Retinal pigment epithelial cell (primary cell): ENCODE measurements at regions not wholly inside any gene's neighbourhood (a gene's known extent, or its start where the extent isn't known, plus 50 kb on each side); places are given as distances from the start of the nearest gene placed in this dataset.

Source experiments
- DNase-seq: peaks from one replicate; pipeline ENCODE4 v3.0.0-alpha.2; 2010; ENCODE audit warnings: low read depth
- H3K4me3 ChIP-seq: 2 replicates; pipeline ENCODE4 v1.5.1; 2011; ENCODE audit warnings: mild to moderate bottlenecking, low read length, control low read depth, moderate library complexity
- TF ChIP-seq, protein P1 (sequence below): conservative IDR thresholded peaks from 2 replicates; pipeline ENCODE4 v1.5.1; 2011; ENCODE audit warnings: low read depth, low read length, control low read depth, inconsistent platforms

- TF ChIP-seq, protein P1, sequence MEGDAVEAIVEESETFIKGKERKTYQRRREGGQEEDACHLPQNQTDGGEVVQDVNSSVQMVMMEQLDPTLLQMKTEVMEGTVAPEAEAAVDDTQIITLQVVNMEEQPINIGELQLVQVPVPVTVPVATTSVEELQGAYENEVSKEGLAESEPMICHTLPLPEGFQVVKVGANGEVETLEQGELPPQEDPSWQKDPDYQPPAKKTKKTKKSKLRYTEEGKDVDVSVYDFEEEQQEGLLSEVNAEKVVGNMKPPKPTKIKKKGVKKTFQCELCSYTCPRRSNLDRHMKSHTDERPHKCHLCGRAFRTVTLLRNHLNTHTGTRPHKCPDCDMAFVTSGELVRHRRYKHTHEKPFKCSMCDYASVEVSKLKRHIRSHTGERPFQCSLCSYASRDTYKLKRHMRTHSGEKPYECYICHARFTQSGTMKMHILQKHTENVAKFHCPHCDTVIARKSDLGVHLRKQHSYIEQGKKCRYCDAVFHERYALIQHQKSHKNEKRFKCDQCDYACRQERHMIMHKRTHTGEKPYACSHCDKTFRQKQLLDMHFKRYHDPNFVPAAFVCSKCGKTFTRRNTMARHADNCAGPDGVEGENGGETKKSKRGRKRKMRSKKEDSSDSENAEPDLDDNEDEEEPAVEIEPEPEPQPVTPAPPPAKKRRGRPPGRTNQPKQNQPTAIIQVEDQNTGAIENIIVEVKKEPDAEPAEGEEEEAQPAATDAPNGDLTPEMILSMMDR = no peak
- no peak overlapping the region for H3K4me3 ChIP-seq
- DNase-seq = no peak
These were observed 472.2 kb downstream of the ARL4A start for GRCh38 chr7:13159467-13160184.

- no peak overlapping the region for H3K4me3 ChIP-seq
- TF ChIP-seq, protein P1 = no peak
- DNase-seq = no peak
These were observed 473.7 kb downstream of the ARL4A start for GRCh38 chr7:13161125-13161524.

GRCh38 chr7:13165854-13166253 is 478.4 kb downstream of the ARL4A start:
- no peak for DNase-seq
- TF ChIP-seq, protein P1 = no peak
- H3K4me3 ChIP-seq = no peak overlapping the region

DNA sequence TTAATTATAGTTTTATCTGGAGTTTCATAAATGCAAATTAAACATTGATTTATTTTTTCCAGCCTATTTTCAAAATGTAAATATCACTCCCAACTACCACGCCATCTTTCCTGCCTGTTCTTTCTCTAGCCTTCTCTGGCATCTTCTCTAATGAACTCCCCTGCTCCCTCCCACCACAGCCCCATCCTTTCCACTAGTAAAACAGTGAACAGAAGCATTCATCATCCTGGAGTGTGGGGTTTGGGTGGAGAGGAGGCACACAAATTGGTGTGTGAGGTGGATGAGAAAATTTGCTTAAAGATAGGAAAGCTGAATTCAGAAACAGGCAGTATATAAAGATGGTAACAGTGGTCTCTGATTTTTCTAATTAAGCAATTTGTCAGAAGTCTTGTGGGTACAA is 479.4 kb downstream of the ARL4A start:
- DNase-seq = no peak
- H3K4me3 ChIP-seq = no peak overlapping the region
- TF ChIP-seq, protein P1 = no peak

GRCh38 chr7:13169356-13169755 is 481.9 kb downstream of the ARL4A start:
- H3K4me3 ChIP-seq = no peak overlapping the region
- TF ChIP-seq, protein P1 = no peak

GRCh38 chr7:13174991-13175390 is 487.6 kb downstream of the ARL4A start:
- TF ChIP-seq, protein P1 = no peak

More at GRCh38 chr7:13169356-13169755, 481.9 kb downstream of the ARL4A start:
- no peak for DNase-seq

GRCh38 chr7:13179011-13179582 is 491.7 kb downstream of the ARL4A start:
- TF ChIP-seq, protein P1 = peak; percentile 47

More at GRCh38 chr7:13174991-13175390, 487.6 kb downstream of the ARL4A start:
- peak; percentile 26 for DNase-seq
- H3K4me3 ChIP-seq = no peak overlapping the region

More at GRCh38 chr7:13179011-13179582, 491.7 kb downstream of the ARL4A start:
- H3K4me3 ChIP-seq = no peak overlapping the region
- DNase-seq = peak; percentile 31
